ENCODE measurements at regions not wholly inside any gene's neighbourhood (a gene's known extent, or its start where the extent isn't known, plus 50 kb on each side); places are given as distances from the start of the nearest gene placed in this dataset.

GRCh38 chr2:215748446-215748845 lies 264.9 kb downstream of the MREG start:
- BruUV-seq (replicated peaks) = TSS peak; percentile 96
- no peaks in the 10 kb centered on the region for H3K27me3 ChIP-seq (ENCODE audit: control insufficient read depth in 1 of 2, insufficient read depth in 2 of 2, low read length in 2 of 2)
- intact Hi-C loops (cut with micrococcal nuclease; ENCODE audit: unreplicated experiment) (loop anchor here (2.0 to 5.0 kb wide), 2 partner anchors 46 to 56 kb away; no protein-coding TSS in a partner anchor), in situ Hi-C loops (cut with HindIII; ENCODE audit: extremely low pct_ligation_motif_present, low pct_unique_long_range_greater_than_20kb) (no loop called here)
- no peaks in the 10 kb centered on the region for H4K20me1 ChIP-seq (ENCODE audit: insufficient read depth, low read length)
- ChIA-PET CTCF (ENCODE audit: low intra/inter-chr PET ratio, low total read pairs) (no interaction called here), POLR2A (interaction anchor here (1.2 to 5.7 kb wide), 9 partner anchors 25 to 133 kb away, joined by 4 to 66 read pairs (median 12); no protein-coding TSS in a partner anchor)
- no peaks in the 10 kb centered on the region for H3K9me3 ChIP-seq (ENCODE audit: low read length)
- peak overlapping the region; percentile 79 for H3K27ac ChIP-seq (ENCODE audit: extremely low read length, insufficient read depth, low read length)
- FAIRE-seq = no peak
- WGBS (ENCODE audit: low lambda C conversion rate) = 65% methylated on average over 6 of the region's 6 CpGs
- H3K4me2 ChIP-seq (ENCODE audit: low read depth, low read length) = no peak overlapping the region
- peaks cover 77% of the 10 kb centered on the region for H3K4me1 ChIP-seq (ENCODE audit: insufficient read depth, low read length)
- no peak overlapping the region for H2AFZ ChIP-seq (ENCODE audit: low read length)
- H3K9ac ChIP-seq (ENCODE audit: insufficient read depth, low read depth, low read length) = peak overlapping the region; percentile 55
- no peaks in the 10 kb centered on the region for H3K79me2 ChIP-seq (ENCODE audit: insufficient read depth, low read length)
- H3K4me3 ChIP-seq (replicated peaks in 1 of 3; ENCODE audit: insufficient read depth in 1 of 3, low read depth in 2 of 3, low read length in 3 of 3) = no peak overlapping the region
- no peak for ATAC-seq
- H3K36me3 ChIP-seq (replicated peaks in 1 of 2; ENCODE audit: control insufficient read depth in 1 of 2, insufficient read depth in 2 of 2, low read length in 2 of 2) = no peaks in the 10 kb centered on the region
- no peak for DNase-seq (ENCODE audit: low spot score)
- TF ChIP-seq MEF2D (CRISPR knock-in tag; IDR thresholded peaks at IDR 0.05) = 0 out of 2 replicates have a peak, but pooled peaks have one; percentile 45
- peak; percentile 61; the same call in 1 of the 2 replicates for TF ChIP-seq ZNF878 (CRISPR knock-in tag; IDR thresholded peaks at IDR 0.05)
- TF ChIP-seq ZNF558 (CRISPR knock-in tag; IDR thresholded peaks at IDR 0.05; ENCODE audit: borderline replicate concordance) = no peak
- TF ChIP-seq ZNF550 (CRISPR knock-in tag; IDR thresholded peaks at IDR 0.05; ENCODE audit: borderline replicate concordance) = no peak
- TF ChIP-seq KDM2A (CRISPR knock-in tag; IDR thresholded peaks at IDR 0.05; ENCODE audit: borderline replicate concordance, low read depth) = 0 out of 2 replicates have a peak, but pooled peaks have one; percentile 13
- no peak for TF ChIP-seq ETV6 (CRISPR knock-in tag; conservative IDR thresholded peaks at IDR 0.05)
- 0 out of 2 replicates have a peak, but pooled peaks have one; percentile 18 for TF ChIP-seq ARID5B (CRISPR knock-in tag; IDR thresholded peaks at IDR 0.05)
- TF ChIP-seq ZNF337 (CRISPR knock-in tag; IDR thresholded peaks at IDR 0.05; ENCODE audit: borderline replicate concordance, low read depth) = no peak
- TF ChIP-seq, protein P1, sequence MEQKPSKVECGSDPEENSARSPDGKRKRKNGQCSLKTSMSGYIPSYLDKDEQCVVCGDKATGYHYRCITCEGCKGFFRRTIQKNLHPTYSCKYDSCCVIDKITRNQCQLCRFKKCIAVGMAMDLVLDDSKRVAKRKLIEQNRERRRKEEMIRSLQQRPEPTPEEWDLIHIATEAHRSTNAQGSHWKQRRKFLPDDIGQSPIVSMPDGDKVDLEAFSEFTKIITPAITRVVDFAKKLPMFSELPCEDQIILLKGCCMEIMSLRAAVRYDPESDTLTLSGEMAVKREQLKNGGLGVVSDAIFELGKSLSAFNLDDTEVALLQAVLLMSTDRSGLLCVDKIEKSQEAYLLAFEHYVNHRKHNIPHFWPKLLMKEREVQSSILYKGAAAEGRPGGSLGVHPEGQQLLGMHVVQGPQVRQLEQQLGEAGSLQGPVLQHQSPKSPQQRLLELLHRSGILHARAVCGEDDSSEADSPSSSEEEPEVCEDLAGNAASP (CRISPR knock-in tag; IDR thresholded peaks at IDR 0.05; ENCODE audit: borderline replicate concordance) = peak; percentile 84; the same call in 1 of the 2 replicates
- 0 out of 2 replicates have a peak, but pooled peaks have one; percentile 25 for TF ChIP-seq KDM3A (CRISPR knock-in tag; IDR thresholded peaks at IDR 0.05; ENCODE audit: low read depth)
- 0 out of 2 replicates have a peak, but pooled peaks have one; percentile 13 for TF ChIP-seq THAP11 (CRISPR knock-in tag; IDR thresholded peaks at IDR 0.05)
- peak; percentile 54; the same call in 1 of the 2 replicates for TF ChIP-seq FOSL2 (CRISPR knock-in tag; IDR thresholded peaks at IDR 0.05)
- no peak for TF ChIP-seq KLF9 (CRISPR knock-in tag; IDR thresholded peaks at IDR 0.05; ENCODE audit: low read depth)
- no peak for TF ChIP-seq FOXP1 (IDR thresholded peaks at IDR 0.05)
- TF ChIP-seq FOXP1 (CRISPR knock-in tag; IDR thresholded peaks at IDR 0.05) = 0 out of 2 replicates have a peak, but pooled peaks have one; percentile 6
- TF ChIP-seq RXRA (CRISPR knock-in tag; IDR thresholded peaks at IDR 0.05) = peak; percentile 50; the same call in 1 of the 2 replicates
- no peak for TF ChIP-seq SOX13 (IDR thresholded peaks at IDR 0.05)
- 0 out of 4 replicates have a peak, but pooled peaks of 1 of the 2 experiments have one; percentile 9 for TF ChIP-seq SOX13 (CRISPR knock-in tag; conservative IDR thresholded peaks at IDR 0.05 in 1 of 2, IDR thresholded peaks at IDR 0.05 in 1 of 2)
- TF ChIP-seq NR2F1 (CRISPR knock-in tag; IDR thresholded peaks at IDR 0.05) = 0 out of 4 replicates have a peak, but pooled peaks of 1 of the 2 experiments have one; percentile 39
- no peak for TF ChIP-seq NR2F6 (IDR thresholded peaks at IDR 0.05)
- TF ChIP-seq NR2F6 (CRISPR knock-in tag; IDR thresholded peaks at IDR 0.05) = 0 out of 2 replicates have a peak, but pooled peaks have one; percentile 37
- no peak for TF ChIP-seq ZNF703 (CRISPR knock-in tag; IDR thresholded peaks at IDR 0.05; ENCODE audit: borderline replicate concordance)
- TF ChIP-seq MED1 (CRISPR knock-in tag; IDR thresholded peaks at IDR 0.05) = peak; percentile 53

Measured in HepG2 (cell line).